Osteoblast (primary cell): ENCODE measurements at regions not wholly inside any gene's neighbourhood (a gene's known extent, or its start where the extent isn't known, plus 50 kb on each side); places are given as distances from the start of the nearest gene placed in this dataset.

Source experiments
- DNase-seq: peaks from one replicate; pipeline ENCODE4 v3.0.0; 2011; ENCODE audit warnings: low spot score, mixed read lengths; ENCODE audit not compliant: insufficient read length; ENCODE audit errors: missing footprints
- H2AFZ ChIP-seq: 2 replicates; pipeline ENCODE4 v1.6.0; 2011; ENCODE audit warnings: mild to moderate bottlenecking, low read length
- H3K27ac ChIP-seq: 2 replicates; pipeline ENCODE4 v1.5.1; 2011; ENCODE audit warnings: mild to moderate bottlenecking, low read depth, low read length, moderate library complexity
- H3K27me3 ChIP-seq: 2 replicates; pipeline ENCODE4 v1.6.0; 2012; ENCODE audit warnings: mild to moderate bottlenecking, control low read depth, inconsistent platforms, low read length, moderate library complexity; ENCODE audit not compliant: insufficient read depth
- H3K36me3 ChIP-seq: 2 replicates; pipeline ENCODE4 v1.5.1; 2011; ENCODE audit warnings: mild to moderate bottlenecking, low read length, control low read depth, moderate library complexity; ENCODE audit not compliant: insufficient read depth
- H3K4me1 ChIP-seq: 2 replicates; pipeline ENCODE4 v1.5.1; 2011; ENCODE audit warnings: mild to moderate bottlenecking, low read length, control low read depth, moderate library complexity; ENCODE audit not compliant: insufficient read depth
- H3K4me2 ChIP-seq: 2 replicates; pipeline ENCODE4 v1.6.0; 2011; ENCODE audit warnings: mild to moderate bottlenecking, low read length; ENCODE audit not compliant: insufficient read depth
- H3K4me3 ChIP-seq: fragments of 200-600 bp; sonication (generic); 3 replicates; pipeline ENCODE4 v1.5.1; 2012; ENCODE audit warnings: mild to moderate bottlenecking, low read length, inconsistent platforms; ENCODE audit not compliant: insufficient read depth
- H3K79me2 ChIP-seq: 2 replicates; pipeline ENCODE4 v1.6.0; 2012; ENCODE audit warnings: mild to moderate bottlenecking, low read length, control low read depth, inconsistent platforms; ENCODE audit not compliant: insufficient read depth
- H3K9me3 ChIP-seq: 2 replicates; pipeline ENCODE4 v1.5.1; 2011; ENCODE audit warnings: low read depth, low read length, control low read depth
- H4K20me1 ChIP-seq: 2 replicates; pipeline ENCODE4 v1.6.0; 2012; ENCODE audit warnings: mild to moderate bottlenecking, low read length, control low read depth; ENCODE audit not compliant: insufficient read depth
- CTCF ChIP-seq: IDR thresholded peaks from 2 replicates; pipeline ENCODE4 v1.5.1; 2011; ENCODE audit warnings: mild to moderate bottlenecking, low read depth, low read length, moderate library complexity; ENCODE audit errors: extremely low read depth

DNA sequence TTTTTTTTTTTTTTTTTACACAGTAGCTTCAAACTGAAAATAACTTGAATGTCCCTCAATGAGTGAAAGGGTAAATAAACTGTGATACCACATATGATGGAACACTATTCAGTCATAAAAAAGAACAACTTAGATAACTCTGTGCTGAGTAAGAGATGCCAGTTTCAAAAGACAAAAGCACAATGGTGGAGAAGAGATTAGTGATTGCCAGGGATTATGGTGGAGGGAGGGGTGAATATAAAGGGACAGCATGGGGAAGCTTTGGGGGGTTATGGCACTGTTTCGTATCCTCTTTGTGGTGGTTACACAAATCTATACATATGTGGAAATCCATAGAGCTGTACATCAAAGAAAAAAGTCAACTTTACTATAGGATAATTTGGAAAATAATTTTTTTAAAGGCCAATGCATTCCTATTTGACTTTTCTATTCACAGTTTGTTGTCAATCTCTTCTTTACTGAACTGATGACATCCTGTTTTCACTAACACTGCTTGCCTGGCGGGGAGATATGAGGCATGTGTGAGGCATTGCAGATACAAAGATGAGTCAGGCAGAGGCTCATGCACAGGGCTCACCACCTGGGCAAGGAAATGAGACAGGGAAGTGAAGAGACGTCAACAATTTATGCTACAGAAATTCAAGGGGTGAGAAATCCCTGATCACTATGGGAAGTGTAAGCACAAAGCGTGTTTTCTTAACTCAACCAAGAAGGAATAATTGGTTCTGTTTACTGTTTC lies 302.7 kb downstream of the DUSP10 start:
- H3K79me2 ChIP-seq, result no peaks in the 10 kb centered on the region
- H3K36me3 ChIP-seq, result no peaks in the 10 kb centered on the region
- H2AFZ ChIP-seq, result no peak overlapping the region
- H3K4me3 ChIP-seq, result no peak overlapping the region
- H3K9me3 ChIP-seq, result no peaks in the 10 kb centered on the region
- no peak for TF ChIP-seq CTCF
- DNase-seq, result peak; percentile 68
- H4K20me1 ChIP-seq, result no peaks in the 10 kb centered on the region
- H3K4me2 ChIP-seq, result peak overlapping the region; percentile 80
- peak overlapping the region; percentile 98 for H3K27ac ChIP-seq
- no peaks in the 10 kb centered on the region for H3K27me3 ChIP-seq
- peaks cover 54% of the 10 kb centered on the region for H3K4me1 ChIP-seq

GRCh38 chr1:221439747-221440501 lies 302.0 kb downstream of the DUSP10 start:
- H3K27ac ChIP-seq, result peak overlapping the region; percentile 98
- H3K27me3 ChIP-seq, result no peaks in the 10 kb centered on the region
- no peaks in the 10 kb centered on the region for H3K79me2 ChIP-seq
- TF ChIP-seq CTCF, result no peak
- H3K36me3 ChIP-seq, result no peaks in the 10 kb centered on the region
- H2AFZ ChIP-seq, result peak overlapping the region; percentile 51
- no peaks in the 10 kb centered on the region for H3K9me3 ChIP-seq
- H3K4me3 ChIP-seq, result peak overlapping the region; percentile 36
- H3K4me1 ChIP-seq, result peaks cover 54% of the 10 kb centered on the region
- peak overlapping the region; percentile 80 for H3K4me2 ChIP-seq
- peak; percentile 73 for DNase-seq
- H4K20me1 ChIP-seq, result no peaks in the 10 kb centered on the region

DNA sequence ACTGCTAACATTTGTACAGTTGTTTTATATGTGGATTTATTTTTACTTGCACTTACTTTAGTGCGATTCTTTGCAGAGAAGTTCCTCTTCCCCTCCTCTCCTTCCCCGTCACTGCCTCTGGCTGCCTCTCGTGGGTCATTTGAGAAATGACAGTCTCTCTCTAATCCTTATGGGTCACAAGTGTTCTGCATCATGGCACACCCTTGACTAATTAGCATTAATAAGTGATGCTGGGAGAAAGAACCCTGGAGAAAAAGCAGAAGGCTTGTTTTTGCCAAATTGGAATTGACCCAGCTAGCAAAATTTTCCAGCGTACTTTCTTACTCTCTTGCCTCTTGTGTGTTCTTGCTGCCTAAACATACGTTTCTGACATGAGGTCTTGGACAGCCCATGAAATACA lies 301.2 kb downstream of the DUSP10 start:
- Histone ChIP-seq H3K27me3 (no peaks in the 10 kb centered on the region), H3K9me3 (no peaks in the 10 kb centered on the region), H3K27ac (peak overlapping the region; percentile 98), H3K4me1 (peaks cover 51% of the 10 kb centered on the region), H3K79me2 (no peaks in the 10 kb centered on the region), H4K20me1 (no peaks in the 10 kb centered on the region), H3K4me3 (peak overlapping the region; percentile 36), H3K36me3 (no peaks in the 10 kb centered on the region), H2AFZ (peak overlapping the region; percentile 51), H3K4me2 (peak overlapping the region; percentile 80)
- DNase-seq, result peak; percentile 58
- no peak for TF ChIP-seq CTCF

DNA sequence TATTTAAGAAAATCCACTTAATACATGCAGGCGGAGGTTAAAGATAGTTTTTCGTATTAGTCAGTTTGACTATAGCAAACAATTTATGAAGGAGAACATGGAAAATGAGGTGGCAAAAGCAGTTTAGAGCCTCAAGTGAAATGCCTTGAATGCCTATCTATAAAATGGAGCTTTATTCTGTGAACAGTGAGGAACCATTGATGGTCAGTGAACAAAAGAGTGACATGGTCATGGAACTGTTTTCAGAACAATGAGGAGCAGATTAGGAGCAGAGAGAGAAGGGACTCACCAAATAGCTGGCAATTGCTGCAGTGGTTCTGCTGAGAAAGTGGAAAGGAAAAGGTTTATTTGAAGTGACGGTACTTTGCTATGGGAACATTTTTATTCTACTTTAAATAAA lies 299.8 kb downstream of the DUSP10 start:
- Histone ChIP-seq H3K4me1 (peaks cover 40% of the 10 kb centered on the region), H3K9me3 (no peaks in the 10 kb centered on the region), H3K4me3 (no peak overlapping the region), H2AFZ (no peak overlapping the region), H3K79me2 (no peaks in the 10 kb centered on the region), H3K27ac (no peak overlapping the region), H3K36me3 (no peaks in the 10 kb centered on the region), H3K4me2 (no peak overlapping the region), H3K27me3 (no peaks in the 10 kb centered on the region), H4K20me1 (no peaks in the 10 kb centered on the region)
- no peak for TF ChIP-seq CTCF
- no peak for DNase-seq
